T1000 (cell line): ENCODE measurements at regions not wholly inside any gene's neighbourhood (a gene's known extent, or its start where the extent isn't known, plus 50 kb on each side); places are given as distances from the start of the nearest gene placed in this dataset.

Experiments
- DNase-seq: peaks from one replicate; lab custom pipeline; 2025; ENCODE audit warnings: mixed read lengths; lab: John Stamatoyannopoulos, UW

DNA sequence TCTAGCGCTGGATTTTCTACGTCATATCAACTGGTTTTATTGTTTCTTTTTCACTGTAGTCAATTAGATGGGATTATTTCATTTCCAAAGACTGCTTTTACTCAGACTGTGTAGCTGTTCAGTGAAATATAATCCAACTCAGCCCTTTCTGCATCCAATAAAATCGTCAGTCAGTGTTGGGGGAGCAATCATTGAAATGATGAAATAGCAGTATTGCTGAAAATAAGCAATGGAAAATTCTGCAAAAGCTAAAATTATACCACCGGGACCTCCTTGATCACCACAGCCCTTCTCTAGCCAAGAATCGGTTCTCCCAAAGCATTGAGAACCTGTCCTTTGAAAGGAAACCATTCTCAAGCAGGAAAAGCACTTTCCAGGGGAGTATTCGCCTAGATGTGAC, 243.1 kb upstream of the TENM3 start:
- no peak for DNase-seq

DNA sequence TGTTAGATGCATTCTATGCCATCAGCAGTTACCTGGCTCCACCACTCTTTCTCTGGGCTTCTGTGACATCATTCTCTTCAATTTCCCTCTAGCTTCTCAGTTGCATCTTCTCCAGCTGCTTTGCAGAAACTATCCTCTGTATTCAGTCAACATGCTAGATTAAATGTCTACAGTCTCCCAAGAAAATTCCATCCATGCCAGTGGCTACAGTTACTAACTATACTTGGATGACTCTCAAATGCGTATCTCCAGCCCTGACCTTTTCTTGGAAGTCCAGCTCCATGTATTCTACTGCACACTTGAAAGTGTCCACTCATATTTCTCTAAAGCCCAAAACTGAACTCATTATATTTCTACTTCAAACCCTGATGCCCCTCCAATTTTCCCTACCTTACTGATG, 232.3 kb upstream of the TENM3 start:
- no peak for DNase-seq

DNA sequence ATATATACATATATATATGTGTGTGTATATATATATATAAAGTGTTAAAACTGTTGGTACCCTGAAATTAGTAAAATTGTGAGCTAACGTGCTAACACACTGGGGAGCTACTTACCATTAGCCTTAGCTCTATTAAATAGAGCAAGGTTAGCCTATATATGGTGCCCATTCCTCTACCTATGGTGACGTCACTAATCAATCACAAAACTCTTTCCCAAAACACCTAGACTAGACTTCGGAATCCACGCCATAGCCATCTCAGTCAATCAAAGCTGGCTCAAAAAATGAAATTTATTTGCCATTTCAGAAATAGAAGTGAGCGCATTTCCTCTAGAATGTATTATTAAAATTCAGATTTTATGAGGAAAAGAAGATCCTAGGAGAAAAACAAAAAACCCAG, 229.0 kb upstream of the TENM3 start:
- no peak for DNase-seq

DNA sequence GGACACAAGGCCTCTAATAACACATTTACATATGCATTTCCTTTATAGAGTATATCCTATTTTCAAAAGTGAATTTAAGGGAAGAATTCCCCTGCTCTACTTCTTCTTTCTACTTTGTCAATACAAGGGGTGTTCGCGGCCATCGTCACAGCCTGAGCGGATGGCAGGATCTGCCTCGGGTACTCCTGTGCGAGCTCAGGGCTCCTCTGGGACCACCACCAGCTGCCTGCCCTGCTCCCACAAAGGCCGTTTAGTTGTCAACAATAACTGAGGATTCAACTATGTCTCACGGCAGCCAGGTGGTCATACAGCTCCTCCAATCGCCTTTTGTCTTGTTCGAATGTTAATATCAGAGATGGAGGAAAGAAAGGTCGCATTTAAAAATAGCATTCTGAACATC, 228.2 kb upstream of the TENM3 start:
- no peak for DNase-seq

DNA sequence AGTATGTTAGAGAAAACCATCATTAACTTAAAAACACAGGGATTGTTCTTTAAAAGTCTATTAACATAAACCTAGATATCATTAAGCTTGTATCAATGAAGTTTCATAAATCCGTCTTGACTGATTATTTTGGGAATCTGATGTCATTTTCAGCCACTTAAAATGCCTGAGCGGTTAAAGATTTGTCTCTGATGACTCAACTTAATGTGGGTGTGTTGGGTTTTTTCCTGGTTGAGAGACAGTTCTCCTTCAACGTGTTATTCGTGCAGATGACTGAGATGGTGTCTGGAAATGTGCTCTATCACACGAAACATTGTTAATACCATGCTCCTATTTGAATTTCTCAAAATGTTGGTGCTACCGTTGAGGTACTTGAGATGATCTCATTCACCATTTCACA, 227.3 kb upstream of the TENM3 start:
- no peak for DNase-seq

DNA sequence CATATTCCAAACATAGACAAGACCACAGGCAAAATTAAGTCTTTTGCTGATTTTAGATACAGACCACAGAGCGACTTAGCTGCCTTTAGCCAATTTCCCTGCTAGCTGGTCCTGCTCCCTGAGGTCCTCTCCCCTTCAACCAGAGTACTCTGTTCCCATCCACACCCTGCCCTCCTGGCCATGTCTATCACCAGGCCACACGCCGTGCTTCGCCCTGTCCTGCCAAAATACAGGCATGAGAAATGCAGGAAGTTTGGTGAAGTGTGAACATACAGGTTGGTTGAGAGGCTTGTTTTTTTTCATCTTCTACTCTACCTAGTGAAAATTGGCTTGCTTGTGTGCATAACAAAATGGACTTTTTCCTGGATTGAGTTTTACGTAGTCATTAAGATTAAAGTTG, 226.2 kb upstream of the TENM3 start:
- no peak for DNase-seq

DNA sequence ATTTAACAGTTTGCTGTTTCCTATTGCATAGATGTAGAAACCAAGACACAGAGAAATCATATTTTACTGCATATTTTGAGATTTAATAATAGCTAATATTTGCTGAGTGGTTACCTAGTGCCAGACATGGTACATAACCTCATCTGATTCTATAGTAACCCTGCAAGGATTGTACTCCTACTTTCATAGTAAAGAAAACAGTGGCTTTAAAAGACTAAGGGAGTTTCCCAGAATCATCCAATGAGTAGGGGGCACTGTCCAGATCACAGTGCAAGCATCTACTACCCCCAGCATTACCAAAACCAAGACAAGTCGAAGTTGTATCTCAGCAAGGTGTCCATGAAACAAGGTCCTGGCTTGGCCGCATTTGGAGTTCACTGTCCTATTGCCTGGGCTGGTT, 224.5 kb upstream of the TENM3 start:
- no peak for DNase-seq

DNA sequence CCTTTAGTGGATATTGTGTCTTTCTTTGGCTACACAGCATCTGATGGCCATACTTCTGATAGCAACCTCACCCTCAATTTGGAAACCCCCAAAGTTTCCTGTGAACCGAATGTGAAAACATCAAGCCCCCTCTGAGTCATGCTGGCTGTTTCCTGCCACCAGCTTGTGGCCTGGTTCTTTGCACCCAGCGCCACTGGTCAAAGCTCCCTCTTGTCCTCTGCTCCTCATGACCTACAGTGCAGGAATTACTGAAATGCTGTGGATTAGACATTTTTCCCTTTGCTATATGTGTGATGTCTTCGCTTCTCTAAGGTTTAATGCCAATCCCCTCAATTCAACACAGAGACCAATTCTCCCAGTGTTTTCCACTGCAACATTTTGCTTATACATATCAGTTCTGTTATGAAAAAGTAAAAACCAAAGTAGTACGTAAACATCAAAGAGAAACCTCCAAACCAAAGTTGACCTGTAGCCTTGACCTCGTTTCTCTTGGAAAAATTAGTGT, 224.0 kb upstream of the TENM3 start:
- DNase-seq: no peak

DNA sequence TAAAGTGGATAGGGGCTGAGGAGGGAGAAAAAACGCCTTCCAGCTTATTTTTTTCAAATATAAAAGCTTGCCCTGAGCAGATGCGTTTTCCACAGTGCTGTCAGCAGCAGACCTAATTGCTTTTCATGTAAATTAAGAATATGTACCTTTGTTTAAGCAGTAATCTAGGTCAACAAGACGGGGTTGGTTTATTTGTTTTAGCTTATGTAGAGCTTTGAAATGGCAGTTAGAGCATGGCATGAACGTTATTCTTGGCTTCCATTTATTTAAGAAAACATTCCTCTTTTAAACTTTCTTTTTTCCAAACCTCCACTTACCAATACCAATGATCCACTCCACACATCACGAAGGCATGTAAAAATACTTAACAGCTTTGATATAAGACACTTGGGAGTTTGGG, 220.3 kb upstream of the TENM3 start:
- DNase-seq: no peak

DNA sequence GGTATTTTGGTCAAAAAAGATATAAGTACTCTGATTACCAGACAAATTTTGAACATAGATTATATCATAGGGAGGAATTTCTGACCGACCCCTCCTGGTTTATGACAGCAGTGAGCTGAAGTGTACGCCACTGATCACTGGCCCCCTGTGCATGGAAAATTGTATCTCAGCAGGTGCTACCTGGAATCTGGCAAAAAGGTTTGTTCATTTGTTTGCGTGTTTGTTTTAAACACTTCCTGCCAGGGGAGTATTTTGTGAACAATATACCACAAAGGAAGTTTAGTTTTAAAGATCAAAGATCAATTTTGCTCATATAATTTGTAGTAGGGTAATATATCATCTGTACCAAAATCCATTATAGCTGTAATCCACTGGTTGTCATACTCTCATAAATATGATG, 219.7 kb upstream of the TENM3 start:
- no peak for DNase-seq

DNA sequence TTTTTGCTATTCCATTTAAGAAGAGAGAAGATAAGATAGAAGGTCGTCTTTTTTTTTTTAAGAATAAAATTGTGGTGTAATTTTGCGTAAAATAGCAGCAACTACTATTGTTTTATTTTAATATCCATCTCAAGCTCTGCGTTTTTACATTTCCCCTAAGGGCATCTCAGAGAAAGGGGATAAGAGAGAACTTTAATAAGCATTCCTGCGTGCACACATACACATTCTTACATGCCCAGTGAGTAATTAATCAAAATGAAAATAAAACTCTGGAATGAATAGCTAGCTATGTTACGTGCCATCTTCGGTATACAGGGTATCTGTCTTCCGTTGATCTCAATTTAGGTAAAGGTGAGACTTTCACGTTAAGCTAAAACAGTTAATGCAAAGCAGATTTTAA, 200.3 kb upstream of the TENM3 start:
- DNase-seq: no peak

DNA sequence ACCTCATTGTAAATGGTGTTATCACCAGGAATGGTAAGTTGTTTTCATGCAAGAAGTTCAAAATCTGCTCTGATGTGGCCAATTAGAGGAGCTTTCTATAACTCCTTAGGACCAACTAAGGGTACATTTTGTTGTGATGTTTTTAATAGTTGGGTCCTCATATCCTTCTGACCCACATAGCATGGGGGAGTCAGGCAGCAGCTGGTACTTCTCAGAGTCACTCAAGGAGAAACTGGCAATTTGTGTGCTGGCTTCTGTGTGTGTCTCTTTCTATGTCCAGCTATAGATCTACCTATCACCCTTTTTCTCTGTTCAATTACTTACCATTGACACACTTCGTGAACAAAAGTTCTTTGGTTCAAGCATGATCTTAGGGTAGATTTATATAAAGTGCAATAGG, 194.3 kb upstream of the TENM3 start:
- no peak for DNase-seq

DNA sequence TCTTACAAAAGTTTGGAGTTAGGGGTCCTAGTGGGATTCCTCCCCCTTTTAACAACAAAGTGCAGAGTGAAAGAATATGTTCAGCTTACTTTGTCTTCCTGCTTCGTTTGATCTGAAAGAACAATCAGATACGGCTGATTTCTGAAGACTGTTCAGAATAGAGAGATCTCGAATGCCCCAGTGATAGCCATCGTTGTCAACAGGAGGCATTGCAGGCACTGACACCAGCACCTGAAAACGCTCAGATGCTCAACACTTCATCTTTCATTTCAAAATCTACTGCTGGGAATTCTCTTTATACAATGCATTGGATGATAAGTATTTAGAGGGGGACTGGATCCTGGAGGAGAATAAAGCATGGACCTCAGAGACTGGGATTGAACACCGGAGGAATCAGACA, 186.3 kb upstream of the TENM3 start:
- no peak for DNase-seq

DNA sequence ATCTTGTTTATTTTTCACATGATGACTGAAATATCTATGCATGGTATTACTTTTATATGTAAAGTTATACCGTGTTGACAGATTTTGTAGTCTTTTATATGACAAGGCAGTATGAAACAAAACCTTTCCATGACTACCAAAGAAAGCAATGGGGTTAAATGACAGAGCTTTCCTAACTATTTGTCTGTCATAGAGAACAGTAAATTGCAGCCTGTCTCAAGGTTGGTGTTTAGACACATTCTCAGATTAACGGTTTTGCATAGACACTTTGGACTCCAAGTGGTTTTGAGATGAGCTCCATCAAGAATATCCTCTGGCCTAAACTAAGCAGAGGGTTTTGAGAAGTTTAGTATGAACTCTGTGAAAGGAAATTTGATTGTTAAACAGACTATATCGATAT, 180.7 kb upstream of the TENM3 start:
- no peak for DNase-seq

DNA sequence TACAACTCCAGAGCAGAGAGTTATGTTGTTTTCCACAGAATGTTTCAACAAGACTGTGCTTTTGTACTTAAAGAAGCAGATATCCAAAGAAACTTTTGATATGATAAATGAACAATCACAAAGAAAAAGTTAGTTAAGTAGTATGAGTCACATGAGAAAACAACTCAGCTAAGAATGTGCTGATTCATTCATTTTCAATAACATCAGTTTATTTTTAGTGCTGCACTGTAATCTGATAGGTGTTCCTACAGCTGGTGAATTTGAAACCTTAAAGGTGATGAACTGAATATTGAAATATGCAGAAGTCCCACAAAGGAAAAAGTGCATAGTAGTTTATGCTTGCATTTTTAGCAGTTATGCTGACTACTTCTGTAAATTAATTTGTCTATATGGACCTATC, 180.3 kb upstream of the TENM3 start:
- no peak for DNase-seq

DNA sequence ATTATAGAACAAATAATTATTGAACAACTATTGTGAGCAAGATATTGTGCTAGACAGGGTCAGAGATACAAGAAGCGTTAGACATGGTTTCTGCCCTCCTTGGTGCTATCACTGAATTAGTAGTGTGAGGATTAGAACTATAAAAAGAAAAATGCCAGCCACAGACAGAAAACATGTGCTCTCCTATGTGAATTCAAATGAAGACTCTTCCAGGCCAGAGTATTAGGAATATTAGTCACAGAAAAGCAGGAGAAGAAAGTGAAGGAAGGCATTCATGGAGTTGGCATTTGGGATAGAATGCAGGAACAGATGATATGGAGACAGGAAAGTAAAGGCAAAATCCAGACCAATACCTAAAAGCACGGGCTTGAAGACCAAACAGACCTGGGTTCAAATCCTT, 179.6 kb upstream of the TENM3 start:
- DNase-seq: no peak

DNA sequence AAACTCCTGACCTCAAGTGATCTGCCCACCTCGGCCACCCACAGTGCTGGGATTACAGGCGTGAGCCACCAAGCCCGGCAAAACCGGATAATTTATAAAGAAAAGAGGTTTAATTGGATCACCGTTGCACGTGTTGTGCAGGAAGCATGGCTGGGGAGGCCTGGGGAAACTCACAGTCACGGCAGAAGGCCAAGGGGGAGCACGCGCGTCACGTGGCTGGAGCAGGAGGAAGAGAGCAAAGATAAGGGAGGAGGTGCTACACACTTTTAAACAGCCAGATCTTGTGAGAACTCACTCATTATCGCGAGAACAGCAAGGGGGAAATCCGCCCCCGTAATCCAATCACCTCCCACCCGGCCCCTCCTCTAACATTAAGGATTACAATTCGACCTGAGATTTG, 177.9 kb upstream of the TENM3 start:
- DNase-seq: no peak

DNA sequence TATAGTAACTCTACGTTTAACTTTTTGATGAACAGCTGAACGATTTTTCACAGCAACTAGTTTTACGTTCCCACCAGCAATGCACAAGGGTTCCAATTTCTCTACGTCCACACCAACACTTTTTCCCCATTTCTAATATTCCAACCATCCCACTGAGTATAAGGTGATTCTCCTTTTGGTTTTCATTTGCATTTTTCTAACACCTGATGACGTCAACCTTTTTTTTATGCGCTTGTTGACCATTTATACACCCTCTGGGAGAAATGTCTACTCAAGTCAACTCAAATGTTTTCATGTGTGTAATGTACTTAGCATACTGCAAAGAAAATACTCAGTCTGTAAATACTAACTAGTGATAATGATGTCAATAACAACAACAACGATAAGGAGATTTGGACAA, 177.2 kb upstream of the TENM3 start:
- DNase-seq: no peak

DNA sequence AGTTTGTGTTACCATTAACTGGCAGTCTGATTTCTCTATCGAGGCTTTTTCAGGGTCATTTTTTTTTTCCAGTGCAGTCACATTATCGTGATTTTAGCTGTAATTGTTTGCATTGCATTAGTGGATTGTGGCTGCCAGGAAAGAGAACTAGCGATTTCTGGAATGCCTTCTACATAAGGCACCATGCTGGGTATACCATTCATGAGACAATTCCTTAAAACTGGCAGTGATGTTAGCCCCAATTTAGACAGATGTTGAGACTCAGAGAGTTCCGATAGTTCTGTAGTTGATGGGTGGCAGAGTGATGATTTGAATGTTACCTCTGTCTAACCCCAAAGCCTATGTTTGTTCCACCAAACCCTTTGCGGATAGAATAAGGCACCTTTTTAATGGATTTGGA, 175.4 kb upstream of the TENM3 start:
- DNase-seq: no peak

DNA sequence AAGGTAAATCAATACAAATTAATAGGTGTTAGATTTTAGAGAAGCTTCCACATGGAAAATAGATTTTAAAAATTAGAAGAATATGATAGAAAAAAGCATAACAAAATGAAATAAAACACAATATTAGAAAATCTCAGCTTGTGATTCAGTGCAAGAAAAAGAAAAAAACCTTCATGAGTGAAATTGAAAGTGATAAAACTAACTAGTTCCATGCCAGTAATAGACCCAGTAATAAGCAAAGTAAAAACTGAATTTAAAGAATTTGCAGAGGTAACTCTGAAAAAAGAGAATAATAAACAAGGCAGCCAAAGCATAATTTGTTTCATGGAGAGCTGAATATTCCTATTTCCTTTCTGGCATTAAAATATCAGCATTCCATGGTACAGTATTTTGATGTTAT, 174.3 kb upstream of the TENM3 start:
- DNase-seq: no peak

DNA sequence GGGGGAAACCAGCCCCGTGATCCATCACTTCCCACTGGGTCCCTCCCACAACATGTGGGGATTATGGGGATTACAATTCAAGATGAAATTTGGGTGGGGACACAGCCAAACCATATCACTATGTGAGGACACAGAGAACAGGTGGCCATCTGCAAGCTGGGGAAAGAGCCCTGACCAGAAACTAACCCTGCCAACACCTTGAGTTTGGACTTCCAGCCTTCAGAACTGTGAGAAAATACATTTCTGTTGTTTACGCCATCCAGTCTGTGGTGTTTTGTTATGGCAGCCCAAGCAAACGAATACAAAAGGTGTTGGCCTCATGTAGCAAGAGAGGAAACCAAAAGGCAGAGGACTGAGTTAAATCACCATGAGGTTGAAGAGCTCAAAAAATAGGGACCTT, 169.9 kb upstream of the TENM3 start:
- DNase-seq: no peak

DNA sequence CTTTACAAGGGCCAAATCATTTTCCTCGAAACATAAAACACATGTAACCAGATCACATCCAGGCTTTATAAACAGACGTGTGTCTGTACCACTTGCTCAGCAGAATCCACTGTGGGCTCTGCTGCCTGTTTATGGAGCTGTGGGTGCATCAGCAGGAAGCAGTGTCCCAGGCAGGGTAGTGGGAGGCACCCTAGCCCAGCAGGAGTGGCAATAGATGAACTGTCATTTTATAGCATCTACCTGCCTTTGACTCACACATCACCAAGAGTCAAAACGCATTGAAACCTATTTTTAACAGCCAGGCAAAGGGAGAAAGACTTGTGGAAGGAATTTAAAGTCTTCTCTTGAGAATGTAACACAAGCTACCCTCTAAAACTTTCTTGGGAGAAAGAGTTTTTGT, 169.1 kb upstream of the TENM3 start:
- DNase-seq: no peak

DNA sequence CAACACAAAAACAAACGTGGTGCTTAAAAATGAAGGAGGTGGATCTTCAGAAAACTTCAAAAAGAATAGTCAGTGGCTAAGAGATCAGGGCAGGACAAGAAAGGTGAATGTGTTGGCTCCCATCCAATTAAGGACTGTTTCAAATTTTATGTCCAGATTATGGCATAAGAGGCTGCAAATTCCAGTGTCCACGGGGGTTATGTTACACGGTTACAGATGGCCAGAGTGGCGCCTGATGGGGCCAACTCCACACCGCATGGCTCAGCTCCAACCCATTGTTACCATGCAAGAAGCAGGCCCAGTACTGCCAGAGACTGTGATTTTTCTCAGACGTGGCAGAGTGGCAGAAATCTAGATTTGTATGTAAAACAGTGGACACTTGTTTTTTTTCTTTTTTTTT, 168.4 kb upstream of the TENM3 start:
- no peak for DNase-seq

DNA sequence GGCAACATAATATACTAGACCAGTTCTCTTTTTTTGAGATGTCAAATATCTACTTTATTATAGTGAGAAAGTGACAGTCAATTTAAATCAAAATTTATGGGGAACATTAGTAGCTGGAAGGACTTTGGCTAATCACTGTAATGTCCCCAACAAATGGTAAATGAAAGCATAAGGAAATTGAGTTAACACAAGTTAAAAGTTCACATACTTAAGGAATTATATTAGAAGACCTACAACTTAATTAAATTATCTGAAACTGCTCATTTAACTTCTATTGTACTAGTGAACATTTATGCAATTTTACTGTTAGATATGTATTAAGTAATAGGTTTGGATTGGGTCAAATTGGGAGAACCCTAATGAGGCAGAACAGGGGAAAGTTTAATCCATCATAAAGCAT, 160.3 kb upstream of the TENM3 start:
- no peak for DNase-seq

DNA sequence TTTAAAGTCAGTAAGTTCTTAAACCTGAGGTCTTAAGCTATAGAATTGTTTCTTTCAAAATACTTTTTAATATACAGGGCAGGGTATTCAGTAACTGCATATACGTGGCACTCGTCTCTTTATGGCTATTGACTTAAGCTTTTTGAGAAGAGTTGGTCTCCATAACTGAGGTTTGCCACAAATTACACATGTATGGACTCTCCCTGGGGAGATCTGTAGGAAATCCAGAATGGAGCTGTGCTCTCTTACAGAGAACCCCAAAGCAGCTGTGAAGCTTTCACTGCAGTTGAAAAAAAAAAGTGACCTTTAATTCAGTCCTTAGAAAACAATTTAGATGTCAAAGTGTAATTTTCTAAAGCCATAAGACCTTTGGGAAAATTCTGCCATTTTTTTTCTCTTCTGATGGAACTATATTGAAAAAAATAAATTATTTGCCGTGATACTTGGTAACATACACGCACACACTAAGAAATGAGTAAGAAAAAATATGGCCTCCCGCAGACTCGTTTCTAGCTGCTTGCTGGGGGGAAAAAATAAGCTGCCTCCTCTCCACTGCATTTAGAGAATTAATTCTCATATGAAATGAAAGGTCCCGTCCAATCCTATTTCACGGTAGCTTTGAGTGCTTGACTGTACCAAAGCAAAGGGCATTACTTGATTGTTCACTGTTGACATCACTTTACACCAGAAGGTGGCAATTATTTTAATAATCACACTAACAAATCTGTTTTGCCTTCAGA, 159.4 kb upstream of the TENM3 start:
- no peak for DNase-seq
